ENCODE measurements at regions not wholly inside any gene's neighbourhood (a gene's known extent, or its start where the extent isn't known, plus 50 kb on each side); places are given as distances from the start of the nearest gene placed in this dataset.

DNA sequence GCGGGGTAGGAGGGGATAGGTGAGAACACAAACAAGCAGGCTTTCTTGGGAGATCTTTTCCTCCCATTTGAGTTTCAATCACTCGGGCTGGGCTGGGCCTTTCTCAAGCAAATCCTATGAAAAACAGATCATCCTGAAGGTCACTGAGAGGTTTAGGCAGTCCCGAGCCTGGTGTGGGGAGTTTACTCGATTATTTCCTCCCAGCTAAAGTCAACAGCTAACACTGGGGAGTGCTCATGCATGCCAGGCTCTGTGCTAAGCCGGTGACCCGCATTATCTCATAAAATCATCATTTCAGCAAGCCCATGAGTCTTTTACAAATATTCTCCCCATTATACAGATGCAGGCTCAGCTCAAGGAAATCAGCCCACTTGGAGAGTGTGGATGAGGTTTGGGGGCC is 85.0 kb upstream of the PAX2 start:
- Mint-ChIP-seq H3K9me3 (ENCODE audit: unreplicated experiment) (no peaks in the 10 kb centered on the region), H3K4me1 (ENCODE audit: insufficient read depth, unreplicated experiment) (peaks cover 13% of the 10 kb centered on the region), H3K4me3 (ENCODE audit: unreplicated experiment) (no peak overlapping the region), H3K36me3 (ENCODE audit: insufficient read depth, unreplicated experiment) (no peaks in the 10 kb centered on the region), H3K27me3 (ENCODE audit: insufficient read depth, unreplicated experiment) (peaks cover 61% of the 10 kb centered on the region), H3K27ac (ENCODE audit: low read depth, unreplicated experiment) (no peak overlapping the region)
- DNase-seq (ENCODE audit: unreplicated experiment), result no peak
- TF ChIP-seq CTCF (IDR thresholded peaks at IDR 0.05; ENCODE audit: unreplicated experiment), result no peak
- intact Hi-C loops (cut with micrococcal nuclease), result no loop called here
- CTCF ChIA-PET, result no interaction called here
- POLR2A ChIA-PET, result interaction anchor here (0.6 kb wide), 1 partner anchor 214 kb away, joined by 3 read pairs; no protein-coding TSS in a partner anchor
- BruUV-seq (replicated peaks), result no TSS peak

- Mint-ChIP-seq H3K27ac (ENCODE audit: low read depth, unreplicated experiment) (no peak overlapping the region), H3K4me3 (ENCODE audit: unreplicated experiment) (no peak overlapping the region), H3K36me3 (ENCODE audit: insufficient read depth, unreplicated experiment) (no peaks in the 10 kb centered on the region), H3K9me3 (ENCODE audit: unreplicated experiment) (no peaks in the 10 kb centered on the region), H3K27me3 (ENCODE audit: insufficient read depth, unreplicated experiment) (peaks cover 55% of the 10 kb centered on the region), H3K4me1 (ENCODE audit: insufficient read depth, unreplicated experiment) (peaks cover 7% of the 10 kb centered on the region)
- ChIA-PET POLR2A (interaction anchor here (0.6 kb wide), 1 partner anchor 214 kb away, joined by 3 read pairs; no protein-coding TSS in a partner anchor), CTCF (no interaction called here)
- intact Hi-C loops (cut with micrococcal nuclease), result no loop called here
- no peak for TF ChIP-seq CTCF (IDR thresholded peaks at IDR 0.05; ENCODE audit: unreplicated experiment)
- DNase-seq (ENCODE audit: unreplicated experiment), result no peak
- BruUV-seq (replicated peaks), result no TSS peak
Measured at GRCh38 chr10:100660945-100661344, 84.4 kb upstream of the PAX2 start.

DNA sequence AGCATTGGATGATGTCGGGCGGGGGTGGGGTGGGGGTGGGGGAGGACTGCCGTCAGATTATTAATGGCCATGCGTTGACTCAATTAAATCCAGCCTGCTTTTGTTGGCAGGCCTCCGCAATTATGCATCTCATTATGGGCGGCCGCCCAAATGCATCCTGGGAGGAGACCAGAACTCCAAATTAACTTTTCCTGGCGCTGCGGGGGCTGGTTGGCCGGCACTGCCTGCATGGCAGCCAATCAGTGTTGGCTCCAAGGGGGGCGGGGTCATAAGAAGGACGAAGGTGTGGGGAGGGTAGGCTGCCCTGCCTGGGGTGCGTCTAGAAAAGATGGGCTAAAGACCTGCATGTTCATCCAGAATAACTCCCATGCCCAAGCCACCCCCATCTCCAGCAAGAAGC is 83.9 kb upstream of the PAX2 start:
- H3K36me3 Mint-ChIP-seq (ENCODE audit: insufficient read depth, unreplicated experiment), result no peaks in the 10 kb centered on the region
- no peak for DNase-seq (ENCODE audit: unreplicated experiment)
- BruUV-seq (replicated peaks), result no TSS peak
- intact Hi-C loops (cut with micrococcal nuclease), result no loop called here
- no peaks in the 10 kb centered on the region for H3K9me3 Mint-ChIP-seq (ENCODE audit: unreplicated experiment)
- no peak overlapping the region for H3K4me3 Mint-ChIP-seq (ENCODE audit: unreplicated experiment)
- H3K27me3 Mint-ChIP-seq (ENCODE audit: insufficient read depth, unreplicated experiment), result peaks cover 51% of the 10 kb centered on the region
- H3K4me1 Mint-ChIP-seq (ENCODE audit: insufficient read depth, unreplicated experiment), result peaks cover 6% of the 10 kb centered on the region
- H3K27ac Mint-ChIP-seq (ENCODE audit: low read depth, unreplicated experiment), result no peak overlapping the region
- ChIA-PET POLR2A (no interaction called here), CTCF (no interaction called here)
- TF ChIP-seq CTCF (IDR thresholded peaks at IDR 0.05; ENCODE audit: unreplicated experiment), result no peak

- intact Hi-C loops (cut with micrococcal nuclease), result no loop called here
- BruUV-seq (replicated peaks), result no TSS peak
- Mint-ChIP-seq H3K4me3 (ENCODE audit: unreplicated experiment) (no peak overlapping the region), H3K36me3 (ENCODE audit: insufficient read depth, unreplicated experiment) (no peaks in the 10 kb centered on the region), H3K27ac (ENCODE audit: low read depth, unreplicated experiment) (no peak overlapping the region), H3K4me1 (ENCODE audit: insufficient read depth, unreplicated experiment) (peaks cover 6% of the 10 kb centered on the region), H3K27me3 (ENCODE audit: insufficient read depth, unreplicated experiment) (peaks cover 47% of the 10 kb centered on the region), H3K9me3 (ENCODE audit: unreplicated experiment) (no peaks in the 10 kb centered on the region)
- TF ChIP-seq CTCF (IDR thresholded peaks at IDR 0.05; ENCODE audit: unreplicated experiment), result no peak
- ChIA-PET CTCF (no interaction called here), POLR2A (interaction anchor here (0.7 kb wide), 1 partner anchor 112 kb away, joined by 3 read pairs; no protein-coding TSS in a partner anchor)
- DNase-seq (ENCODE audit: unreplicated experiment), result no peak
Measured at GRCh38 chr10:100662067-100662466, 83.3 kb upstream of the PAX2 start.

Measured in MCF 10A (cell line).